Hepatocyte (in vitro differentiated cells): ENCODE measurements at regions not wholly inside any gene's neighbourhood (a gene's known extent, or its start where the extent isn't known, plus 50 kb on each side); places are given as distances from the start of the nearest gene placed in this dataset.

Source experiments
- DNase-seq: peaks from one replicate; pipeline ENCODE4 v3.0.0-alpha.2; 2016; ENCODE audit warnings: low spot score
- H2AFZ ChIP-seq: fragments of 200-600 bp; sonication (generic); 2 replicates; pipeline ENCODE4 v1.6.0; 2016; ENCODE audit warnings: antibody characterized with exemption, mild to moderate bottlenecking
- H3K27ac ChIP-seq: fragments of 200-600 bp; sonication (generic); 2 replicates; pipeline ENCODE4 v1.5.1; 2016; ENCODE audit warnings: mild to moderate bottlenecking
- H3K27me3 ChIP-seq: fragments of 200-600 bp; sonication (generic); 2 replicates; pipeline ENCODE4 v1.6.1; 2016
- H3K36me3 ChIP-seq: fragments of 200-600 bp; sonication (generic); replicated peaks from 2 replicates; pipeline ENCODE4 v1.5.1; 2016; ENCODE audit warnings: low read depth; ENCODE audit not compliant: insufficient read depth
- H3K4me1 ChIP-seq: fragments of 200-600 bp; sonication (generic); 2 replicates; pipeline ENCODE4 v1.5.1; 2016; ENCODE audit warnings: mild to moderate bottlenecking, moderate library complexity; ENCODE audit not compliant: insufficient read depth
- H3K4me2 ChIP-seq: fragments of 200-600 bp; sonication (generic); 2 replicates; pipeline ENCODE4 v1.6.0; 2016
- H3K4me3 ChIP-seq: fragments of 200-600 bp; sonication (generic); 2 replicates; pipeline ENCODE4 v1.5.1; 2016; ENCODE audit warnings: mild to moderate bottlenecking
- H3K79me2 ChIP-seq: fragments of 200-600 bp; sonication (generic); 2 replicates; pipeline ENCODE4 v1.6.0; 2017; ENCODE audit warnings: mild to moderate bottlenecking
- H3K9me2 ChIP-seq: fragments of 200-600 bp; sonication (generic); replicated peaks from 2 replicates; pipeline ENCODE4 v1.6.0; 2017; ENCODE audit warnings: mild to moderate bottlenecking; ENCODE audit not compliant: insufficient read depth
- H3K9me3 ChIP-seq: fragments of 200-600 bp; sonication (generic); 2 replicates; pipeline ENCODE4 v1.5.1; 2016; ENCODE audit warnings: low read depth, mild to moderate bottlenecking
- H4K20me1 ChIP-seq: fragments of 200-600 bp; sonication (generic); 2 replicates; pipeline ENCODE4 v1.6.0; 2016; ENCODE audit warnings: mild to moderate bottlenecking; ENCODE audit not compliant: insufficient read depth, poor library complexity, severe bottlenecking
- EZH2 ChIP-seq: fragments of 200-600 bp; sonication (generic); IDR thresholded peaks from 2 replicates; pipeline ENCODE4 v1.6.1; 2016; ENCODE audit warnings: antibody characterized with exemption, mild to moderate bottlenecking, borderline replicate concordance
- EZH2phosphoT487 ChIP-seq: fragments of 200-600 bp; sonication (generic); IDR thresholded peaks from one replicate; pipeline ENCODE4 v1.6.1; 2018; ENCODE audit warnings: antibody characterized with exemption, mild to moderate bottlenecking, low read depth, moderate library complexity; ENCODE audit not compliant: unreplicated experiment, severe bottlenecking
- WGBS: methylation state at CpG from one replicate; pipeline ENCODE4 v1.1.6; 2016; ENCODE audit warnings: low lambda C conversion rate; ENCODE audit errors: missing lambda C conversion rate; 5-methylcytosine and 5-hydroxymethylcytosine counted together
- TF ChIP-seq, protein P1 (sequence below): fragments of 200-600 bp; sonication (generic); IDR thresholded peaks from 2 replicates; pipeline ENCODE4 v1.5.1; 2016; ENCODE audit warnings: antibody characterized with exemption, mild to moderate bottlenecking; ENCODE audit not compliant: poor library complexity

DNA sequence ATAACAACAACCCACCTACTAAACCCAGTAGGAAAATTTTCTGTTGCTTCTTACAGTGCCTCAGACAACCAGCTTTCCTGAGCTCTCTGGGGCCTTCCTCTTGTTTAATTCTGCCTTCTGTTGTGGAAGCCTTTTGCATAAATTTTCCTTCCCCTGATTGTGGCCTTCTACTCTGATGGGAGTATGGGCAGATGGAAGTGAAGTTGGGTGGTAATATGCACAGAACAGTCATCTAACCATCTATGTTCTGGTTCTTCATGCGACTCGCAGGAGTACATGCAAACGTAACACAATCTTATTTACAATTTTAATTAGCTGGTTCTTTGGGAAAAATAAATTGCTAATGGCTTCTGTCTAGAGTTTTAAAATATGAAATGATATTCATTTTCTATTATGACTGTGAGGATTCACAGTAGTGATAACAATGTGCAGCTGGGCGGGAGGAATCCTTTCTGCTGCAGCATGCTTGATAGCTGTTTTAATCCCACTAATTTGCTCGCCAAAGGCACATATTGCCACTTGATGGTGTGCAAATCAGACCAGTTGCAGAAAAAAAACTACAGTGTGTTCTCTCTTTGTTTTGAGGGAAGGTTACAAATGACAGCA, 311.5 kb upstream of the ROPN1 start:
- Histone ChIP-seq H3K9me3 (peaks cover 13% of the 10 kb centered on the region), H3K4me3 (no peak overlapping the region), H2AFZ (no peak overlapping the region), H3K4me1 (no peaks in the 10 kb centered on the region), H3K9me2 (no peaks in the 10 kb centered on the region), H3K27ac (no peak overlapping the region), H3K79me2 (no peaks in the 10 kb centered on the region), H3K27me3 (no peaks in the 10 kb centered on the region), H3K36me3 (no peaks in the 10 kb centered on the region), H4K20me1 (no peaks in the 10 kb centered on the region), H3K4me2 (no peak overlapping the region)
- TF ChIP-seq, protein P1, sequence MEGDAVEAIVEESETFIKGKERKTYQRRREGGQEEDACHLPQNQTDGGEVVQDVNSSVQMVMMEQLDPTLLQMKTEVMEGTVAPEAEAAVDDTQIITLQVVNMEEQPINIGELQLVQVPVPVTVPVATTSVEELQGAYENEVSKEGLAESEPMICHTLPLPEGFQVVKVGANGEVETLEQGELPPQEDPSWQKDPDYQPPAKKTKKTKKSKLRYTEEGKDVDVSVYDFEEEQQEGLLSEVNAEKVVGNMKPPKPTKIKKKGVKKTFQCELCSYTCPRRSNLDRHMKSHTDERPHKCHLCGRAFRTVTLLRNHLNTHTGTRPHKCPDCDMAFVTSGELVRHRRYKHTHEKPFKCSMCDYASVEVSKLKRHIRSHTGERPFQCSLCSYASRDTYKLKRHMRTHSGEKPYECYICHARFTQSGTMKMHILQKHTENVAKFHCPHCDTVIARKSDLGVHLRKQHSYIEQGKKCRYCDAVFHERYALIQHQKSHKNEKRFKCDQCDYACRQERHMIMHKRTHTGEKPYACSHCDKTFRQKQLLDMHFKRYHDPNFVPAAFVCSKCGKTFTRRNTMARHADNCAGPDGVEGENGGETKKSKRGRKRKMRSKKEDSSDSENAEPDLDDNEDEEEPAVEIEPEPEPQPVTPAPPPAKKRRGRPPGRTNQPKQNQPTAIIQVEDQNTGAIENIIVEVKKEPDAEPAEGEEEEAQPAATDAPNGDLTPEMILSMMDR = no peak
- TF ChIP-seq EZH2phosphoT487 (no peak), EZH2 (no peak)
- 95% methylated on average over 5 of the region's 5 CpGs for WGBS
- no peak for DNase-seq

DNA sequence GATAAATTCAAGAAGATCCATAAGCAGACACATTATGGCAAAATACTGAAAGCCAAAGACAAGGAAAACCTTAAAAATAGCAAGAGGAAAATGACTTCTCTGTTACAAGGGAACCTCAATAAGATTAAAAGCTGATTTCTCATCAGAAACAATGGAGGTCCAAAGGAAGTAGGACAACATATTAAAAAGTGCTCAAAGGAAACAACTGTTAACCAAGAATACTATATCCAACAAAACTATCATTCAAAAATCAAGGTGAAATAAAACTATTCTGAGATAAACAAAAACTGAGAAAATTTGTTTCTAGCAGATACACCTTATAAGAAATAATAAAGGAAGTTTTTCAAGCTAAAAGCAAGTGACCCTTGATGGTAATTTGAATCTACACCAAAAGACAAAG, 314.7 kb upstream of the ROPN1 start:
- TF ChIP-seq, protein P1 = no peak
- TF ChIP-seq EZH2 = no peak
- TF ChIP-seq EZH2phosphoT487 = no peak
- H3K4me2 ChIP-seq = no peak overlapping the region
- no peaks in the 10 kb centered on the region for H3K36me3 ChIP-seq
- no peaks in the 10 kb centered on the region for H3K9me2 ChIP-seq
- no peak overlapping the region for H2AFZ ChIP-seq
- H3K4me3 ChIP-seq = no peak overlapping the region
- no peaks in the 10 kb centered on the region for H3K79me2 ChIP-seq
- H3K27me3 ChIP-seq = no peaks in the 10 kb centered on the region
- H3K4me1 ChIP-seq = no peaks in the 10 kb centered on the region
- no peaks in the 10 kb centered on the region for H4K20me1 ChIP-seq
- no peak for DNase-seq
- no peak overlapping the region for H3K27ac ChIP-seq
- peaks cover 13% of the 10 kb centered on the region for H3K9me3 ChIP-seq

DNA sequence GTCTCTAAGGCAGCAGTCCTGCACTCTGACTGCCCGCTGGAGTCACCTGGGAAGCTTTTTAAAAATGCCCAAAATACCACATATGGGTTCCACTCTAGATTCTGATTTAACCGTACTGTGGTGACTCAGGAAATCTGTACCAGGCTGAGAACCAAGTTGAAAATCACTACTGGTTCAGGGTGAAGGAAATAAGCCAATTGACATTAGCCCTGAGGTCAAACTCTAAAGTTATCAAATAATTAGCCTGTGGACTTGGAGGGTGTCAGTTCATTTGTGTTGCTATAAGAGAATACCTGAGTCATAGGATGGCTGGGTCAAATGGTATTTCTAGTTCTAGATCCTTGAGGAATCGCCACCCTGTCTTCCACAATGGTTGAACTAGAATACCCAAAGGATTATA, 321.7 kb upstream of the ROPN1 start:
- H3K36me3 ChIP-seq = no peaks in the 10 kb centered on the region
- H3K9me3 ChIP-seq = no peaks in the 10 kb centered on the region
- H2AFZ ChIP-seq = no peak overlapping the region
- 97% methylated on average over 3 of the region's 3 CpGs for WGBS
- H4K20me1 ChIP-seq = no peaks in the 10 kb centered on the region
- H3K27ac ChIP-seq = no peak overlapping the region
- H3K4me2 ChIP-seq = no peak overlapping the region
- no peaks in the 10 kb centered on the region for H3K27me3 ChIP-seq
- H3K79me2 ChIP-seq = no peaks in the 10 kb centered on the region
- TF ChIP-seq, protein P1 = no peak
- TF ChIP-seq EZH2 (no peak), EZH2phosphoT487 (no peak)
- H3K4me3 ChIP-seq = no peak overlapping the region
- no peaks in the 10 kb centered on the region for H3K4me1 ChIP-seq
- no peak for DNase-seq
- no peaks in the 10 kb centered on the region for H3K9me2 ChIP-seq
